OCI-LY1 (cell line): ENCODE measurements at regions not wholly inside any gene's neighbourhood (a gene's known extent, or its start where the extent isn't known, plus 50 kb on each side); places are given as distances from the start of the nearest gene placed in this dataset.

Experiments
- CTCF ChIP-seq: fragments of 200-600 bp; sonication (generic), shearing (Covaris generic); IDR thresholded peaks from 2 replicates; pipeline ENCODE4 v1.5.1; 2017; ENCODE audit warnings: mild to moderate bottlenecking, antibody characterized with exemption, low read length, moderate library complexity, mixed read lengths
- EZH2 ChIP-seq: fragments of 200-600 bp; sonication (generic), shearing (Covaris generic); IDR thresholded peaks from 2 replicates; pipeline ENCODE4 v1.8.0; 2017; ENCODE audit warnings: borderline replicate concordance, mixed run types, mild to moderate bottlenecking, antibody characterized with exemption, low read length, moderate library complexity, mixed read lengths

- TF ChIP-seq CTCF (no peak), EZH2 (no peak)
Observed at GRCh38 chr7:47037607-47038006, 544.3 kb downstream of the TNS3 start.
